ENCODE measurements at regions not wholly inside any gene's neighbourhood (a gene's known extent, or its start where the extent isn't known, plus 50 kb on each side); places are given as distances from the start of the nearest gene placed in this dataset.
"Not testable (repeated sequence)": the region's sequence is repeated elsewhere in the genome, so short reads cannot be mapped to it uniquely, and the experiment has no call there.

DNA sequence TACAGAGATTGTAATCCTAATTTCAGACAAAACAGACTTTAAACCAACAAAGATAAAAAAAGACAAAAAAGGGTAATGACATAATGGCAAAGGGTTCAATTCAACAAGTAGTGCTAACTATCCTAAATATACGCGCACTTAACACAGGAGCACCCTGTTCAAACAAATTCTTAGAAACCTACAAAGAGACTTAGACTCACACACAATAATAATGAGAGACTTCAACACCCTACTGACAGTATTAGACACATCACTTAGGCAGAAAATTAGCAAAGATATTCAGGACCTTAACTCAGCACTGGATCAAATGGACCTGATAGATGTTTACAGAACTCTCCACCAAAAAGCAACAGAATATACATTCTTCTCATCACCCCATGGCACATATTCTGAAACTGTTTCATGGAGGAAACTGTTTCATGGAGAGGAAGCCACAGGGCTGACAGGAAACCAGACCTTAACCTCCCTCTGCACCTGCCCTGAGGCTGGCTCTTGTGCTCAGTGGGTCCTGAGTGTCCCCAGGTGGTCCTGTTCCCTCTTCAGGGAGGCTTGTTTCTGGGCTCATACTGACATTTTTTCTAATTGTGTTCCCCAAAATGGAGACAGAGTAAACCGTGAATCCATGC lies 54.7 kb downstream of the OR4M2 start:
- POLR2A ChIA-PET; H3K27ac ChIP-seq (ENCODE audit: low read depth, low read length); H3K4me3 ChIP-seq (ENCODE audit: low read depth, low read length); CTCF ChIA-PET; DNase-seq (ENCODE audit: low read depth, low spot score); H3K9me3 ChIP-seq (ENCODE audit: control insufficient read depth, insufficient read depth, low read length); H3K27me3 ChIP-seq (ENCODE audit: control insufficient read depth, insufficient read depth, low read length): not testable (repeated sequence)

DNA sequence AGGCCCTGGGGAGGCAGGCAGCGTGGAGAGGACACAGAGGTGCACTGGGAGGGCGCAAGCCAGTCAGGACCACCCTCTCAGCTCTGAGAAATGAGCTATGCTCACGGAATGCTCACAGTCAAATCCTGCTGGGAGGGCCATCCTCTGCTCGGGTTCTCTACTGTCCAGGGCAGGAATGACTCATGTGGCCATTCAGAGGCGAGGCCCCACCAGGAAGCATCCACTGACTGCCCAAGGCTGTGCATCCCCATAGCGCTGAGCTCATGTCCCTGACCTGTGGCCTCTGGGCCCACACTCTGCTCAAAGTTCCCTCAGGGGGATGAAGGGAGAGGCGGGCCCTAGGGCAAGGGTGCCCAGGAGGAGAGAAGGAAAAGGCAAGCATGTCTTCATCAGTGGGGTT lies 57.2 kb downstream of the OR4M2 start:
- H3K9me3 ChIP-seq (ENCODE audit: control insufficient read depth, insufficient read depth, low read length); H3K27me3 ChIP-seq (ENCODE audit: control insufficient read depth, insufficient read depth, low read length); CTCF ChIA-PET; DNase-seq (ENCODE audit: low read depth, low spot score); H3K4me3 ChIP-seq (ENCODE audit: low read depth, low read length); POLR2A ChIA-PET; H3K27ac ChIP-seq (ENCODE audit: low read depth, low read length): not testable (repeated sequence)

DNA sequence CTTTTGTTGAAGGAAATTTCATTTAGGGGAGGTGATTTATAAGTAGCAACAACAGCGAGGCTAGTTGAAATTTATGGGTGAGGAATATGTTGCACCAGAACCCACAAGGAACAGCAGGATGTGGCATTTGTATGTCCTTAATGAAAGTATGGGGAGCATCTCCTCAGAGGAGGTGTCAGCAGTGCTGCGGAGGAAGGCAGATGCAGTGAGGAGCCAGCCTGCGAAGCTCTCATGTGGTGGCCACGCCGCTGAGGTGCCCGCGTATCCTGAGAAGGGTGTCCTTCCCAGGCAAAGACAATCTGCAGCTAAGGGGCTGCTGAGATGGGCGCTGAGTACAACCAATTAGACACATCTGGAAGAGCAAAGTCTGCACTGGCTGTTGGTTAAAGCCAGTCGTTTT lies 60.8 kb downstream of the OR4M2 start:
- H3K9me3 ChIP-seq (ENCODE audit: control insufficient read depth, insufficient read depth, low read length); H3K27ac ChIP-seq (ENCODE audit: low read depth, low read length); H3K27me3 ChIP-seq (ENCODE audit: control insufficient read depth, insufficient read depth, low read length); H3K4me3 ChIP-seq (ENCODE audit: low read depth, low read length); CTCF ChIA-PET; POLR2A ChIA-PET; DNase-seq (ENCODE audit: low read depth, low spot score): not testable (repeated sequence)

DNA sequence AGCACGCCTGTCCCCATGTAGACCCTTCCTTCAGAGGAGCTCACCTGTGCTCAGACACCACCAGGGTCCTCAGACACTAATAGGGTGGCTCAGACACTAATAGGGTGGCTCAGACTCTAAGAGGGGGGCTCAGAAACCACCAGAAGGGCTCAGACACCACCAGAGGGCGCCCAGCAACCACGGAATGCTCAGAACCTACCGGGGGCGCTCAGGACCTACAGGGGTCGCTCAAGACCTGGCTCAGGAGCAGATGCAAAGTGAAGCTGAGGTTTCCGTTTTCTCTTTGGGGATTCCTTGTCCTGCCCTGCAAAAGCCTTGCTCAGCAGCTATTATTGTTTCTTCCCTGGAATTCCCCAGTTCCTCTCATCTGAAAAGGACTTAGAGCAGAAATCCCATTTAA lies 67.8 kb downstream of the OR4M2 start:
- H3K27ac ChIP-seq (ENCODE audit: low read depth, low read length); H3K27me3 ChIP-seq (ENCODE audit: control insufficient read depth, insufficient read depth, low read length); POLR2A ChIA-PET; DNase-seq (ENCODE audit: low read depth, low spot score); H3K9me3 ChIP-seq (ENCODE audit: control insufficient read depth, insufficient read depth, low read length); CTCF ChIA-PET; H3K4me3 ChIP-seq (ENCODE audit: low read depth, low read length): not testable (repeated sequence)

DNA sequence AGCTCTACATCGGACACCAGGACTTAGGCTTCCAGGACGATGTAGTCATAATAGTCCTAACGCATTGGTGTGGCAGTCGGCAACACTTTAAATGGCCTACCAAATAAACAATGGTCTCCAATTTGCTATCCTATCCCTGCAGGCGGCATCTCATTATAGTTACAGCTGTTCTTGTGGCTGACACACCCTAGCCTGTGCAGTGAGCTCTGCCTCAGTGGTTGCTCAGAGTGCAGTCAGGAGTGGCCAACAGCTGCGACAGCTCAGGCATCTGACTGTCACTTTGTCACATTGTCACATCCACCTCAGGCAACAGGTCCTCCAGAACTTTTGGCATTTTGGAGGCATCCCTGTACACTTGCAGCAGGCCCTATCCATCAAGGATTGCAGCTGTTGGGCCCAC lies 77.9 kb downstream of the OR4M2 start:
- POLR2A ChIA-PET; CTCF ChIA-PET; DNase-seq (ENCODE audit: low read depth, low spot score); H3K27me3 ChIP-seq (ENCODE audit: control insufficient read depth, insufficient read depth, low read length); H3K9me3 ChIP-seq (ENCODE audit: control insufficient read depth, insufficient read depth, low read length); H3K27ac ChIP-seq (ENCODE audit: low read depth, low read length); H3K4me3 ChIP-seq (ENCODE audit: low read depth, low read length): not testable (repeated sequence)

DNA sequence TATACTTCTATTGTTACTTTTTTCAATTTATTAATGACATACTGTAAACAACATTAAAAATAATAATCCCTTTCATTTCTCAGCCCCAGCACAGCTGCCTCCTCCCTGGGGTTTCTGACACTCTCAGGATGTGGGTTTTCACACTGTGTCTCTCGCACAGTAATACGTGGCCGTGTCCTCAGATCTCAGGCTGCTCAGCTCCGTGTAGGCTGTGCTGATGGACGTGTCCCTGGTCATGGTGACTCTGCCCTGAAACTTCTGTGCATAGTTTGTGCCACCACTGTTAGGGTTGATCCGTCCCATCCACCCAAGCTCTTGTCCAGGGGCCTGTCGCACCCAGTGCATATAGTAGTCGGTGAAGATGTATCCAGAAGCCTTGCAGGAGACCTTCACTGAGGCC lies 80.0 kb downstream of the OR4M2 start:
- DNase-seq (ENCODE audit: low read depth, low spot score); H3K9me3 ChIP-seq (ENCODE audit: control insufficient read depth, insufficient read depth, low read length); POLR2A ChIA-PET; CTCF ChIA-PET; H3K27me3 ChIP-seq (ENCODE audit: control insufficient read depth, insufficient read depth, low read length); H3K27ac ChIP-seq (ENCODE audit: low read depth, low read length); H3K4me3 ChIP-seq (ENCODE audit: low read depth, low read length): not testable (repeated sequence)

DNA sequence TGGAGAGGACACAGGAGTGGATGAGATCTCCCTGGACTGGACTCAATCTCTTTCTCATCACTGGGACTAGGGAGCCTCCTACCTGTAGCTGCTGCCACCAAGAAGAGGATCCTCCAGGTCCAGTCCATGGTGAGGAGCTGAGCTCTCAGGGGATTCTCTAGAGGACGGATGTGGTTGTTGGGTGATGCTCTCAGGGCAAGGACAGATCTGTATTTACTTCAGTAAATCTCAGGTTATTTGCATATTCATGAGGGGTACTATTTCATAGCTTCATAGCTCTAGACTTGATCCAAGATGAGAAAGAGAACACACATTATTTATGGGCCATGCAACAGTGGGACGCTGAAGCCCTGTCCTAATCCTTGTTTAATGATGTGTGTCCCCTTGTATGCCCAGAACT lies 80.4 kb downstream of the OR4M2 start:
- H3K27me3 ChIP-seq (ENCODE audit: control insufficient read depth, insufficient read depth, low read length); POLR2A ChIA-PET; CTCF ChIA-PET: not testable (repeated sequence)

DNA sequence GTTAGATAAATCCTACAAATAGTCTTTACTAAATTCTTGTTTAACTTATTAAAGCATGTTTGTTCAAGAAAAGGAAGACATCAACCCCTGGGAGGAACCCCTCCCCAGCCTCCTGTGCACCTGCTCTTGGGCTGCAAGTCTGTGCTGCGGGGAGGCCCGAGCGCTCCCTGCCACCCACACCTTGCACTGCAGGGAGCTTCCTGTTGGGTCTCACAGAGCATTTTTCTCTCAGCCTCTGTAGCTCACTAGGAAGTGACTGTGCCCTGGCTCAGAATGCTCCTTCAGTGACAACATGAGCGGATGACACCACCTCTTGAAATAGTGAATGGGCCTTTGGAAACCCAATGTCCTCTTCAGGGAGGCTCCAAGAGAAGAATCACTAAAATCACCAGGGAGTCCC lies 81.1 kb downstream of the OR4M2 start:
- H3K27ac ChIP-seq (ENCODE audit: low read depth, low read length); H3K9me3 ChIP-seq (ENCODE audit: control insufficient read depth, insufficient read depth, low read length); POLR2A ChIA-PET; DNase-seq (ENCODE audit: low read depth, low spot score); H3K27me3 ChIP-seq (ENCODE audit: control insufficient read depth, insufficient read depth, low read length); CTCF ChIA-PET; H3K4me3 ChIP-seq (ENCODE audit: low read depth, low read length): not testable (repeated sequence)

More for the DNA sequence above, 80.4 kb downstream of the OR4M2 start:
- H3K27ac ChIP-seq (ENCODE audit: low read depth, low read length); H3K9me3 ChIP-seq (ENCODE audit: control insufficient read depth, insufficient read depth, low read length); DNase-seq (ENCODE audit: low read depth, low spot score); H3K4me3 ChIP-seq (ENCODE audit: low read depth, low read length): not testable (repeated sequence)

DNA sequence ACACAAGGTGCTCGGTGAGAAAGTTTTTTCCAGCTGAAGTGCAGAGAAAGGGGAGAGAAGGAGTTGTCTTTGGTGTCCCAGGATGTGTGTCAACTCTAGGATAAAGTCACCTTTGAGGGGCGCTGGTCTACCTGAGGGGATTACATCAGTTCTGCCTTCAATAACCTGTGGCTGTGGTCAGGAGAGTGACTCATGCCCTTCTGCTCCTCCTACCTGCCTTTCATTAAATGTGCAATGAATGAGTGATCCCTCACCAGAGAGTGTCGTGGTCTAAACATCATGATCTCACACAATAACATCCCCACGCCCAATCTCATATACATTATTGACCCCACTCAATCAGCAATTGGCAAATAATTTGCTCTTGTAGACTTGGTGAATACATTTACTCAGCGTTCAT lies 83.4 kb downstream of the OR4M2 start:
- H3K4me3 ChIP-seq (ENCODE audit: low read depth, low read length); CTCF ChIA-PET; H3K27me3 ChIP-seq (ENCODE audit: control insufficient read depth, insufficient read depth, low read length); H3K9me3 ChIP-seq (ENCODE audit: control insufficient read depth, insufficient read depth, low read length); H3K27ac ChIP-seq (ENCODE audit: low read depth, low read length); POLR2A ChIA-PET; DNase-seq (ENCODE audit: low read depth, low spot score): not testable (repeated sequence)

DNA sequence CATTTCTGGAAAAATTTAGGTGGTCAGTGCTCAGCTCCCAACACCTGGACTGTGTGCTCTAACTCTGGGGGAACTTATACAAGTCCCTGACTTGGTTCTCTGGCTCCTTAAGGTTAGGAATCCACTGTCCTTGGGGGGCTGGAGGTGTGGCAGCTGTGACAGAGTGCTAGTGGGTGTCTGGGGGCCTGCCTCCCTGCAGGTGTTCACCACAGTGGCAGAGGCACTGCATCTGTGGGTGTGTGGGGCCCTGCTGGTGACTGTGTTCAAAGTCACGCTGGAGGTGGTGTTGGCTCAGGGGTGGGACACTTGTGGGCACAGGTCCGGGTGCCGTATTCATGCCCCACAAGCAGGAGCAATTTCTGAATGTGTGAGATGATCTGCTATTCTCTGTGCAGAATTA lies 87.2 kb downstream of the OR4M2 start:
- H3K27me3 ChIP-seq (ENCODE audit: control insufficient read depth, insufficient read depth, low read length); H3K27ac ChIP-seq (ENCODE audit: low read depth, low read length); H3K9me3 ChIP-seq (ENCODE audit: control insufficient read depth, insufficient read depth, low read length); H3K4me3 ChIP-seq (ENCODE audit: low read depth, low read length); DNase-seq (ENCODE audit: low read depth, low spot score); POLR2A ChIA-PET; CTCF ChIA-PET: not testable (repeated sequence)

DNA sequence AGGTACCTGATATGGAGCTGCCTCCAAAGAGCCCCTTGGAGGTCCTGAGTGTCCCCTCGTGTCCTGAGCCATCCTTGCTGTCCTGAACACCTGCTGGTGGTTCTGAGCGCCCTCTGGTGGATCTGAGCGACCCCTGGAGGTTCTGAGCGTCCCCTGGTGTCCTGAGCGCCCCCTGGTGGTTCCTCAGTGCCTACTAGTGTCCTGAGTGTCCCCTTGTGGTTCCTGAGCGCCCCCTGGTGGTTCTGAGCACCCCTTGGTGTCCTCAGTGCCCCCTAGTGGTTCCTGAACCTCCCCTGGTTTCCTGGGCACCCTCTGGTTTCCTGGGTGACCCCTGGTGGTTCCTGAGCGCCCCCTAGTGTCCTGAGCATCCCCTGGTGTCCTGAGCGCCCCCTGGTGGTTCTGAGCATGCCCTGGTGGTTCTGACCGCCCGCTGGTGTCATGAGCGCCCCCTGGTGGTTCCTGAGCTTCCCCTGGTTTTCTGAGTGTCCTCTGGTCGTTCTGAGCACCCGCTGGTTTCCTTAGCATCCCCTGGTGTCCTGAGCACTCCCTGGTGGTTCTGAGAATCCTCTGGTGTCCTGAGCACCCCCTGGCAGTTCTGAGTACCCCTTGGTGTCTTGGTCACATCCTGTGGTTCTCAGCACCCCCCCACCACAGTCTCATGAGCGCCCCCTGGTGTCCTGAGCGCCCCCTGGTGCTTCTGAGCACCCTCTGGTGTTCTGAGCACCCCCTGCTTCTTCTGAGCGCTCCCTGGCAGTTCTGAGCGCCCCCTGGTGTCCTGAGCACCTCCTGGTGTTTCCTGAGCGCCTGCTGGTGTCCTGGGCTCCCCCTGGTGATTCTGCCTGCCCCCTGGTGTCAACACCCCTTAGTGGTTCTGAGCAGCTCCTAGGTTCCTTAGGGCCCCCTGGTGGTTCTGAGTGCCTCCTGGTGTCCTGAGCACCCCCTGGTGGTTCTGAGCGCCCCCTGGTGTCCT lies 93.0 kb downstream of the OR4M2 start:
- H3K27me3 ChIP-seq (ENCODE audit: control insufficient read depth, insufficient read depth, low read length); H3K27ac ChIP-seq (ENCODE audit: low read depth, low read length); H3K4me3 ChIP-seq (ENCODE audit: low read depth, low read length); POLR2A ChIA-PET; H3K9me3 ChIP-seq (ENCODE audit: control insufficient read depth, insufficient read depth, low read length); DNase-seq (ENCODE audit: low read depth, low spot score); CTCF ChIA-PET: not testable (repeated sequence)

DNA sequence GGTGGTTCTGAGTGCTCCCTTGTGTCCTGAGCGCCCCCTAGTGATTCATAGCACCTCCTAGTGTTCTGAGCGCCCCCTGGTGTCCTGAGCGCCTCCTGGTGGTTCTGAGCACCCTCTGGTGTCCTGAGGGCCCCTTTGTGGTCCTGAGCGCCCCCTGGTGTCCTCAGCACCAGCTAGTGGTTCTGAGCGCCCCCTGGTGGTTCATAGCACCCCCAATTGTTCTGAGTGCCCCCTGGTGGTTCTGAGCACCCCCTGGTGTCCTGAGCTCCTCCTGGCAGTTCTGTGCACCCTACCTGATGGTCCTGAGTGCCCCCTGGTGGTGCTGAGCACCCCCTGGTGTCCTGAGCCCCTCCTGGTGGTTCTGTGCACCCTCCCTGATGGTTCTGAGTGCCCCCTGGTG lies 93.8 kb downstream of the OR4M2 start:
- H3K27ac ChIP-seq (ENCODE audit: low read depth, low read length); H3K4me3 ChIP-seq (ENCODE audit: low read depth, low read length); CTCF ChIA-PET; H3K9me3 ChIP-seq (ENCODE audit: control insufficient read depth, insufficient read depth, low read length); H3K27me3 ChIP-seq (ENCODE audit: control insufficient read depth, insufficient read depth, low read length); DNase-seq (ENCODE audit: low read depth, low spot score); POLR2A ChIA-PET: not testable (repeated sequence)

All from AG04450 (cell line).